A673 (cell line): ENCODE measurements at regions not wholly inside any gene's neighbourhood (a gene's known extent, or its start where the extent isn't known, plus 50 kb on each side); places are given as distances from the start of the nearest gene placed in this dataset.

Experiments used
- BruUV-seq: library from RNA; stranded (reverse); fragments of 400-500 nt; replicated peaks from 2 replicates; lab custom pipeline; 2021; lab: Mats Ljungman, UMichigan
- CTCF ChIA-PET: fragments of 300-600 bp; sonication (Branson Sonifier 250); formaldehyde crosslinking; loops from one replicate; lab custom pipeline; 2022; ENCODE audit warnings: antibody characterized with exemption; lab: Charles Lee
- POLR2A ChIA-PET: fragments of 300-600 bp; sonication (Branson Sonifier 250); formaldehyde crosslinking; loops from one replicate; lab custom pipeline; 2022; ENCODE audit warnings: antibody characterized with exemption; ENCODE audit not compliant: low non-redundant PET; lab: Charles Lee
- DNase-seq: peaks from one replicate; pipeline ENCODE4 v3.0.0-alpha.2; 2015; ENCODE audit warnings: low spot score
- H3K27ac ChIP-seq: fragments of 200-600 bp; sonication (generic); 2 replicates; pipeline ENCODE4 v1.5.1; 2016; ENCODE audit warnings: mixed run types, low read depth, mild to moderate bottlenecking, mixed read lengths, antibody characterized with exemption, low read length; ENCODE audit not compliant: poor library complexity, severe bottlenecking
- H3K27me3 ChIP-seq: fragments of 200-600 bp; sonication (generic); replicated peaks from 2 replicates; pipeline ENCODE4 v1.6.1; 2017; ENCODE audit warnings: mixed run types, low read depth, mild to moderate bottlenecking, mixed read lengths, antibody characterized with exemption, low read length; ENCODE audit not compliant: insufficient read depth, poor library complexity
- H3K36me3 ChIP-seq: fragments of 200-600 bp; sonication (generic); 2 replicates; pipeline ENCODE4 v1.6.1; 2016; ENCODE audit warnings: mixed run types, mild to moderate bottlenecking, mixed read lengths, antibody characterized with exemption, low read length; ENCODE audit not compliant: insufficient read depth, poor library complexity, severe bottlenecking
- H3K4me1 ChIP-seq: fragments of 200-600 bp; sonication (generic); 2 replicates; pipeline ENCODE4 v1.6.1; 2017; ENCODE audit warnings: mixed run types, mild to moderate bottlenecking, mixed read lengths, antibody characterized with exemption, low read length; ENCODE audit not compliant: insufficient read depth, poor library complexity, severe bottlenecking
- H3K4me3 ChIP-seq: fragments of 200-600 bp; sonication (generic); 2 replicates; pipeline ENCODE4 v1.5.1; 2016; ENCODE audit warnings: low read depth, mixed run types, mild to moderate bottlenecking, mixed read lengths, low read length; ENCODE audit not compliant: poor library complexity, severe bottlenecking
- H3K9me3 ChIP-seq: fragments of 200-600 bp; sonication (generic); 2 replicates; pipeline ENCODE4 v1.6.1; 2016; ENCODE audit warnings: mixed run types, low read depth, mild to moderate bottlenecking, mixed read lengths, antibody characterized with exemption, low read length; ENCODE audit not compliant: poor library complexity, severe bottlenecking
- CTCF ChIP-seq: fragments of 300-800, 200-600 bp; sonication (generic); conservative IDR thresholded peaks from 2 replicates; pipeline ENCODE4 v1.5.1; 2017; ENCODE audit warnings: low read depth, mild to moderate bottlenecking, antibody characterized with exemption, low read length, moderate library complexity, mixed read lengths
- EZH2 ChIP-seq: fragments of 200-600 bp; sonication (generic); IDR thresholded peaks from 2 replicates; pipeline ENCODE4 v1.6.1; 2017; ENCODE audit warnings: borderline replicate concordance, low read depth, mild to moderate bottlenecking, mixed read lengths, antibody characterized with exemption, low read length; ENCODE audit not compliant: poor library complexity, severe bottlenecking
- intact Hi-C: fragments of 100-400 bp; cut with micrococcal nuclease; formaldehyde crosslinking; loops from one replicate; pipeline ENCODE4 v1.10.0; 2022; ENCODE audit not compliant: unreplicated experiment

DNA sequence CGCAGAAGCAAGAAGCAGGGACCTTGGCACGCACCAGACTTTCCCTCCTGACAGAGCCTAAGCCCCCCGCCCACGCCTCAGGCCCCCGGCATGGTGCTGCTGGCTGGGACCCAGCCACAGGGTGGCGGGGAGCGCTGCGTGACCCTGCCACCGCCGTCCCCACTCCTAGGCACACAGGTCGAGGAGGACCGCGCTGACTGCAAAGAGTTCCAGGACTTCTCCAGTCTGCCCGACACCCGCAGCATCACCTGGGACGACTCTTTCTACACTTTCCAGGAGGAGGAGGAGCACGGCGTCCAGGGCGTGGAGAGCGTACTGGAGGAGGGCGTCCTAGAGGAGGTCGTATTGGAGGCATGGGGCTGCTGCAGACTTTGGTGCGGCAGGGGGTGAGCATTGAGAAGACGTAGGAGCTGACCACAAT, 103.7 kb downstream of the TRIM51G start:
- intact Hi-C loops: no loop called here

GRCh38 chr11:48879256-48879655, 104.4 kb downstream of the TRIM51G start:
- CTCF ChIA-PET: no interaction called here
- Histone ChIP-seq H3K9me3 (peaks cover 5% of the 10 kb centered on the region), H3K27ac (no peak overlapping the region), H3K36me3 (no peaks in the 10 kb centered on the region), H3K4me3 (no peak overlapping the region), H3K4me1 (no peaks in the 10 kb centered on the region), H3K27me3 (no peaks in the 10 kb centered on the region)
- POLR2A ChIA-PET: no interaction called here
- TF ChIP-seq CTCF (no peak), EZH2 (no peak)
- BruUV-seq: no TSS peak
- intact Hi-C loops: loop anchor here (10.0 kb wide), 1 partner anchor 124 kb away; no protein-coding TSS in a partner anchor
- DNase-seq: no peak

More for the DNA sequence above, 103.7 kb downstream of the TRIM51G start:
- BruUV-seq: no TSS peak
- Histone ChIP-seq H3K4me3 (no peak overlapping the region), H3K27me3 (no peaks in the 10 kb centered on the region), H3K36me3 (no peaks in the 10 kb centered on the region), H3K9me3 (peaks cover 5% of the 10 kb centered on the region), H3K4me1 (no peaks in the 10 kb centered on the region), H3K27ac (no peak overlapping the region)
- DNase-seq: no peak
- ChIA-PET POLR2A (no interaction called here), CTCF (no interaction called here)
- TF ChIP-seq CTCF (no peak), EZH2 (no peak)
